ENCODE measurements at regions not wholly inside any gene's neighbourhood (a gene's known extent, or its start where the extent isn't known, plus 50 kb on each side); places are given as distances from the start of the nearest gene placed in this dataset.

GRCh38 chr6:19734061-19734460 is 103.1 kb upstream of the ID4 start (continued):
- TF ChIP-seq CHD7 (IDR thresholded peaks at IDR 0.05; ENCODE audit: insufficient replicate concordance, low read length) (no peak), CEBPB (IDR thresholded peaks at IDR 0.05; ENCODE audit: low read depth, low read length) (no peak), SIRT6 (IDR thresholded peaks at IDR 0.05; ENCODE audit: low read length) (no peak)

All from H1 (cell line).